HG02970 (cell line): ENCODE measurements at regions not wholly inside any gene's neighbourhood (a gene's known extent, or its start where the extent isn't known, plus 50 kb on each side); places are given as distances from the start of the nearest gene placed in this dataset.

Experiments
- ATAC-seq: cut with Tn5 transposase; IDR thresholded peaks from one replicate; pipeline ENCODE4 v1.9.1; 2021; ENCODE audit warnings: mild to moderate bottlenecking, moderate library complexity, moderate number of reproducible peaks; ENCODE audit not compliant: unreplicated experiment, low FRiP score

GRCh38 chr2:211049321-211050018 is 493.1 kb downstream of the CPS1 start:
- no peak for ATAC-seq

GRCh38 chr2:211055438-211055837 is 499.0 kb downstream of the CPS1 start:
- ATAC-seq = no peak

DNA sequence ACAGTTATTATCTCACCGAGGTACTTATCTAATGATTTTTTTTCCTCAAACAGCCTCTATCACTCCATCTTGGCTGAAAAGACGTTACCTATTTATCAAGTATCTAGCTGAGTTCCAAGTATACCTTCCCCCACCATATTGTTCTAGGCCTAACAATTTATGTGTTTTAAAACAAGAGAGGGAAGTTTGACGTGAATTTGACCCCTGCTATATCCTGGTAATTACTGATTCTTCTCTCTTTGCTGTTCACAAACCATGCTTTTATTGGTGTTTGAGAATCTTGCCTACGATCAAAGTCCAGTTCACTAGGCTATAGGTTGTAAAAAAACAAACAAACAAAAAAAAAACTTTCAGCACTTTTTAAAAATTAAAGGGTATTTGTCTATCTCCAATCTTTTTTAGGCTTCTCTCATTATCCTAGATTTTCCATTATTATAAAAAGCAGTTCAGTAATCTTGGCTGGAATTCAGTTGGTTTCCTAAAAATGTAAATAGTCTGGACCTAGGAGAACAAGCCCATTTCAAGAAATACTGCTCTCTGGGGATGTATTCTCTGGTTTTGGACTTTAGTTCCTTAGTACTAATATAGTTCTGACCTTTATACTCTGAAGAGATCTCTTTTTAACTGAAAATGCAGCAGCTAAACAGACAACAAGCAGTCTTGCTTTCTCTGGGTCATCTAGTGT is 505.4 kb downstream of the CPS1 start:
- ATAC-seq = no peak

- ATAC-seq = no peak
Observed at GRCh38 chr2:211062297-211062612, 505.9 kb downstream of the CPS1 start.

GRCh38 chr2:211067029-211067428 is 510.6 kb downstream of the CPS1 start:
- no peak for ATAC-seq

- no peak for ATAC-seq
Observed at GRCh38 chr2:211068108-211068780, 511.8 kb downstream of the CPS1 start.

DNA sequence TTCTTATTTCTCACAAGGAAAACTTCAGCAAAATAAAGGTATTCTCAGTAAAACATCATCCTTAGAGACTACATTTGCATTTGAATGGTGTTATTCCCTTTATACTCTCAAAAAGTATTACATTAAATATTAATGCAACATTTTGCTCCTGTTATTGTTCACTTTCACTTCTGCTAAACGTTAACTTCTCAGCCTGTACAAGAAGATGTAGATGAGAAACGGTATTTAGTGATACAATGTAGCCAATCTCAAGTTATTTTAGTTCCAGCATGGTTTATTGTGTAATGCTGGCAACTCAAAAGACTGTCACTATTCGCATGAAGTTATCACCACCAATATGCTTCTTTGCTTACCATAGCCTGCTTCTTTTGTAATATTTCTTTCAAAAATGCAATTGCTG is 514.1 kb downstream of the CPS1 start:
- no peak for ATAC-seq

DNA sequence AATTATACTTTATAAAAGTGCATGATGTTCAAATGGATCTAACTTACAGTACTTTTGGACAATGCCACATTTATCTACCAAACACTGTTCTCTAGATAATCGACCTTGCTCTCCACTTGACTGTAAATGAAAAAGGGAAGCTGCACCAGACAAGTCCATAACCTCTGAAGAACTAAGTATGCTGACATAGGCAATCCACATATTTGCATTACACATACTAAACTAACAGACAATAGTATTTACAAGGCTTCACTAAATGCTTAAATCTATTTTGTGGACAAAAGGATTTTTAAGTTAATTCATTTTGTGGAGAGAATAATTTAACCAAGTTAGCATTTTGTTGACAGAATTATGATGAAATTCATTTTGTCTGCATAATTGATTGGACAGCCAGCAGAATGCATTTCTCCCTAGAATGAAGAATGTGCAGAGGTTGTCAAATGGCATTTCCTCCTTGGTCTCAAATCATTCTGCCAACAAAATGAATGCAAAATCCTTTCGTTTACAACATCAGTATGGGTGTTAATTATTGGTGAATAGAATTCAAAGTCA is 520.9 kb downstream of the CPS1 start:
- no peak for ATAC-seq

DNA sequence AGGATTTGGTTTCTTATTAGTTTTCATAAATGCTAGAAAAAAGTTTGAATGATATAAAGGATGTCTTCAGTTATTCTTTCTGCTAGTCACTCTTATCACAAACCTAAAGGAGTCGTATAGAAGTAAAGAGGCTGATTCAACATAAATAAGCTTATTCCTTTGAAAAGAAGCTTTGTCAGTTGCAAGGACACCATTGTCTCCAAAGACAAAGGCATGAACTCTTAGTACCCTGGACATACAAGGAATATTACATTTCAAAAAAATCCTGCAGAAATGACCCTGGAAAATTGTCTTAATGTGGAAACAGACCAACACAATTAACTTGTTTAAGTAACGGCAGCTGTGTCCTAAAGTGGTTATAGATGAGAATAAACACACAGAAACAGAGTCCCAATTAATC is 528.0 kb downstream of the CPS1 start:
- no peak for ATAC-seq

DNA sequence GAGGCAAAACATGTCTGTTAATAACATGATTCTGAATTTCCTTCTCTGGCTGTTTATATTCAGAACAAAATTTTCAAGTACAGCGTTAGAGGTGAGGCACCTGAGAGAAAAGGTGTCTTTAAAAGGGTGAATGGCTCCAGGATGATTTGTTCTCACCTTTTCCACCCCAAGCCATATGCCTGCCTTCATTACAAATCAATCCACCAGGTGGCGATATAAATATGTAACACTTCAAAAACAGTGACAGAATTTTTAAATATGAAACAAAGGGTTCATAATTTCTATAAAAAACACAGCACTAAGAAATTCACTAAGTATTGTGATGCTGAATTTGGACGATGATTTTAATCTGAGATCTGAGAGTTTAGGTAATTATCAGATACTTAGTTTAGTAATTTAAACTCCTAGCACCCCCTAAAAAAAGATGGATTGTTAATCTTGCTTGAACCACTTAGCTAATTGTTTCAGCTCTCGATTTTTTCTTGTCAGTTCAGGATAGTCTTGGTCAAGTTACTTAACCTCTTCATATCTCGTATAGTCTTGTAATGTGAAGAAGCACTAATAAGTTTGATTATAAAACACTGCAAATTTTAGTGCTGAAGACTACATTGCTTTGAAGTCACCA is 528.8 kb downstream of the CPS1 start:
- peak; percentile 59 for ATAC-seq

DNA sequence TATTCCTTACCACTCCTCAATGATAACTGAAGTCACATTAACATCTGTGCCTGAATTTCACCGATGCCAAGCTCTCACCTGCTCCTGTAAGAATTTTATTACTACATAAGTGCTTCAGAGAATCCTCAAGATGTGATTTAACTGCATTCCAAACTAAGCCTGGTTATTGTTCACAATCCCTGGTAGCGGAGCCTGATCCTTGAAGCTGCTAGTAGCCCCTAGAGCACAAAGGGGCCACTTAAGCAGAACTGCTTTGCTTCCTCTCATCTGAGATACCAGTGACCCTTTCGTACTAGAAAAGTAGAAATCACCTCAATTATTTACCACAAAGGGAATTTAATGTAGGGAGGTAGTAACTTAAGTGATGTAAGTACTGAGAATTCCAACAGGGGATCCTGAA is 529.6 kb downstream of the CPS1 start:
- ATAC-seq = no peak

- ATAC-seq = no peak
Observed at GRCh38 chr2:211089127-211089526, 532.7 kb downstream of the CPS1 start.

GRCh38 chr2:211093743-211094303 is 537.4 kb downstream of the CPS1 start:
- no peak for ATAC-seq

GRCh38 chr2:211103989-211104388 is 547.6 kb downstream of the CPS1 start:
- no peak for ATAC-seq

GRCh38 chr2:211113334-211114175 is 557.2 kb downstream of the CPS1 start:
- ATAC-seq = no peak

GRCh38 chr2:211114826-211115455 is 558.5 kb downstream of the CPS1 start:
- ATAC-seq = no peak

GRCh38 chr2:211117026-211117425 is 560.6 kb downstream of the CPS1 start:
- ATAC-seq = no peak

DNA sequence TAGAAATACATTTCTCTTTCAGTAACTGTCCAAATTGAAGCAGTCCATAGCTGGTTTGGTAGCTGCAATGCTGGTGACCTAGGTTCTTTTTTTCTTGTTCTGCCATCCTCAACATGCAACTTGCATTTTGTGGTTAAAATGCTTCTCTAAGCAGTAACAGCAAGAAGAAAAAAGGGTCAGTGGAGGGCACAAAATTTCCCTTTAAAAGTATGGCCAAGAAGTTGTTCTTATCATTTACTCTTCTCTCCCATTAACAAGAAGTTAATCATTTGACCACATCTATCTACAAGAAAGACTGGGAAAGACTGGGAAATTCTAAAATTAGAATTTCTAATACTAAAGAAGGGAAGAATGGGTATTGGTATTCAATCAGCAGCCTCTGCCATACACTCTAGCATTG is 569.9 kb downstream of the CPS1 start:
- ATAC-seq = no peak

DNA sequence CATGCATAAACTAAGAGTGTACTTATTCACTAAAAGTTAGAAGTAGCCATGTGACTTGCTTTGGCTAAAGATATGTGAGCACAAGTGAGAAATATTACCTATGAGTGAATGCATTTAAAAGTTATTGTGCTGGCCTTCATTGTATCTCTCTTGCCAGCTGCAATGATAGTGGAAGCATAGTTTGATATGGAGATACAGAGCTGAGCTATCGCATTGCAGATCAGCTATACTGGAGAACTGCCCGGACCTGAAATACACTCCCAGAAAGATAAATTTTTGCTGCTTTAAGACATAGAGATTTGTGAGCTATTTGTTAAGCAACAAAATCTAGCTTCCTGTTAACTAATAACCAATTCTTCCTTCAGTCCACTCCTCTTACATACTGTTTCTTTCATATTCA is 571.1 kb downstream of the CPS1 start:
- ATAC-seq = no peak
